ENCODE measurements at regions not wholly inside any gene's neighbourhood (a gene's known extent, or its start where the extent isn't known, plus 50 kb on each side); places are given as distances from the start of the nearest gene placed in this dataset.

GRCh38 chr10:105797234-105797890, 1156.3 kb downstream of the SORCS3 start:
- DNase-seq: peak in 3 of 14 experiments; percentile 31 to 33 (median 32)
- Mint-ChIP-seq H3K9me3 (peaks cover 2% of the 10 kb centered on the region), H3K27ac (no peak overlapping the region), H3K27me3 (no peaks in the 10 kb centered on the region), H3K4me1 (ENCODE audit: low read depth) (no peaks in the 10 kb centered on the region), H3K36me3 (ENCODE audit: low read depth) (no peaks in the 10 kb centered on the region), H3K4me3 (no peak overlapping the region)
- Histone ChIP-seq H3K27ac (ENCODE audit: low read depth in 1 of 2, low read length in 2 of 2) (no peak overlapping the region), H3K27me3 (ENCODE audit: control insufficient read depth in 1 of 2, insufficient read depth in 2 of 2, low read length in 2 of 2) (no peaks in the 10 kb centered on the region), H3K4me1 (ENCODE audit: insufficient read depth, low read length) (no peaks in the 10 kb centered on the region), H3K9me3 (ENCODE audit: control insufficient read depth in 1 of 2, insufficient read depth in 1 of 2, low read length in 2 of 2) (no peaks in the 10 kb centered on the region), H3K36me3 (ENCODE audit: insufficient read depth, low read length) (no peaks in the 10 kb centered on the region), H3K4me3 (ENCODE audit: low read length) (no peak overlapping the region)
- ATAC-seq (ENCODE audit: poor library complexity): no peak
- ChIA-PET CTCF (no interaction called here), POLR2A (no interaction called here)
- TF ChIP-seq, protein P1, sequence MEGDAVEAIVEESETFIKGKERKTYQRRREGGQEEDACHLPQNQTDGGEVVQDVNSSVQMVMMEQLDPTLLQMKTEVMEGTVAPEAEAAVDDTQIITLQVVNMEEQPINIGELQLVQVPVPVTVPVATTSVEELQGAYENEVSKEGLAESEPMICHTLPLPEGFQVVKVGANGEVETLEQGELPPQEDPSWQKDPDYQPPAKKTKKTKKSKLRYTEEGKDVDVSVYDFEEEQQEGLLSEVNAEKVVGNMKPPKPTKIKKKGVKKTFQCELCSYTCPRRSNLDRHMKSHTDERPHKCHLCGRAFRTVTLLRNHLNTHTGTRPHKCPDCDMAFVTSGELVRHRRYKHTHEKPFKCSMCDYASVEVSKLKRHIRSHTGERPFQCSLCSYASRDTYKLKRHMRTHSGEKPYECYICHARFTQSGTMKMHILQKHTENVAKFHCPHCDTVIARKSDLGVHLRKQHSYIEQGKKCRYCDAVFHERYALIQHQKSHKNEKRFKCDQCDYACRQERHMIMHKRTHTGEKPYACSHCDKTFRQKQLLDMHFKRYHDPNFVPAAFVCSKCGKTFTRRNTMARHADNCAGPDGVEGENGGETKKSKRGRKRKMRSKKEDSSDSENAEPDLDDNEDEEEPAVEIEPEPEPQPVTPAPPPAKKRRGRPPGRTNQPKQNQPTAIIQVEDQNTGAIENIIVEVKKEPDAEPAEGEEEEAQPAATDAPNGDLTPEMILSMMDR (IDR thresholded peaks at IDR 0.05): peak; percentile 32
- intact Hi-C loops (cut with DNase I, micrococcal nuclease): no loop called here

- DNase-seq (no peak), ATAC-seq (ENCODE audit: poor library complexity) (no peak)
- no peaks in the 10 kb centered on the region for H3K36me3 Mint-ChIP-seq (ENCODE audit: low read depth)
- Histone ChIP-seq H3K4me3 (ENCODE audit: low read length) (no peak overlapping the region), H3K36me3 (ENCODE audit: insufficient read depth, low read length) (no peaks in the 10 kb centered on the region), H3K4me1 (ENCODE audit: insufficient read depth, low read length) (no peaks in the 10 kb centered on the region), H3K27ac (ENCODE audit: low read depth in 1 of 2, low read length in 2 of 2) (no peak overlapping the region), H3K9me3 (ENCODE audit: control insufficient read depth in 1 of 2, insufficient read depth in 1 of 2, low read length in 2 of 2) (no peaks in the 10 kb centered on the region), H3K27me3 (ENCODE audit: control insufficient read depth in 1 of 2, insufficient read depth in 2 of 2, low read length in 2 of 2) (no peaks in the 10 kb centered on the region)
- ChIA-PET CTCF (no interaction called here), POLR2A (no interaction called here)
- no peaks in the 10 kb centered on the region for H3K4me1 Mint-ChIP-seq (ENCODE audit: low read depth)
- intact Hi-C loops (cut with DNase I, micrococcal nuclease): no loop called here
- H3K9me3 Mint-ChIP-seq: peaks cover 2% of the 10 kb centered on the region
- TF ChIP-seq, protein P1 (IDR thresholded peaks at IDR 0.05): no peak
- no peak overlapping the region for H3K4me3 Mint-ChIP-seq
- H3K27me3 Mint-ChIP-seq: no peaks in the 10 kb centered on the region
- H3K27ac Mint-ChIP-seq: no peak overlapping the region
Observed at GRCh38 chr10:105793071-105793470, 1152.0 kb downstream of the SORCS3 start.

- ATAC-seq (ENCODE audit: poor library complexity) (no peak), DNase-seq (no peak)
- Mint-ChIP-seq H3K36me3 (ENCODE audit: low read depth) (no peaks in the 10 kb centered on the region), H3K27ac (no peak overlapping the region), H3K4me3 (no peak overlapping the region), H3K4me1 (ENCODE audit: low read depth) (no peaks in the 10 kb centered on the region), H3K27me3 (no peaks in the 10 kb centered on the region), H3K9me3 (peaks cover 5% of the 10 kb centered on the region)
- no peak overlapping the region for H3K27ac ChIP-seq (ENCODE audit: low read depth in 1 of 2, low read length in 2 of 2)
- H3K9me3 ChIP-seq (ENCODE audit: control insufficient read depth in 1 of 2, insufficient read depth in 1 of 2, low read length in 2 of 2): no peaks in the 10 kb centered on the region
- TF ChIP-seq, protein P1 (IDR thresholded peaks at IDR 0.05): no peak
- no peaks in the 10 kb centered on the region for H3K27me3 ChIP-seq (ENCODE audit: control insufficient read depth in 1 of 2, insufficient read depth in 2 of 2, low read length in 2 of 2)
- POLR2A ChIA-PET: no interaction called here
- intact Hi-C loops (cut with DNase I, micrococcal nuclease): no loop called here
- no peak overlapping the region for H3K4me3 ChIP-seq (ENCODE audit: low read length)
- H3K36me3 ChIP-seq (ENCODE audit: insufficient read depth, low read length): no peaks in the 10 kb centered on the region
- CTCF ChIA-PET: no interaction called here
- no peaks in the 10 kb centered on the region for H3K4me1 ChIP-seq (ENCODE audit: insufficient read depth, low read length)
Observed at GRCh38 chr10:105785721-105786120, 1144.6 kb downstream of the SORCS3 start.
